ENCODE measurements at regions not wholly inside any gene's neighbourhood (a gene's known extent, or its start where the extent isn't known, plus 50 kb on each side); places are given as distances from the start of the nearest gene placed in this dataset.
"Not testable (repeated sequence)": the region's sequence is repeated elsewhere in the genome, so short reads cannot be mapped to it uniquely, and the experiment has no call there.

DNA sequence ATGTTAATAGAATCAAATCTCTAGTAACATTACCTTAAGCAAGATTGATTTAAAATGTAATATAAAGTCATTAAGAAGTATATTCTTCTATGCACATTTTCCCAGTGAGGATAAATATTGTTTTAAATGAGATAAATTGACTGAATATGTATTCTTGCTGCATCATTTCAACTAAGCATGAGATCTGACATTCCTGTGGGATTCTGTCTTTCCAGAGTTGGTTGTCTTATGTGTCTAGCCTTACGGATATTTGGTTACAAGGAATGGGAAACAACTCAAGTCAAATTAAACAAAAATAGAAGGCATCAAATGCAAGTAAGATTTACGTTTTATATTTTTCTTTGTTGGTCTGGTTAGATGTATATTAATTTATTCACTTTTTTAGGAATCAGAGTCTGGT lies 287.5 kb downstream of the PTGER3 start:
- no peak for DNase-seq

DNA sequence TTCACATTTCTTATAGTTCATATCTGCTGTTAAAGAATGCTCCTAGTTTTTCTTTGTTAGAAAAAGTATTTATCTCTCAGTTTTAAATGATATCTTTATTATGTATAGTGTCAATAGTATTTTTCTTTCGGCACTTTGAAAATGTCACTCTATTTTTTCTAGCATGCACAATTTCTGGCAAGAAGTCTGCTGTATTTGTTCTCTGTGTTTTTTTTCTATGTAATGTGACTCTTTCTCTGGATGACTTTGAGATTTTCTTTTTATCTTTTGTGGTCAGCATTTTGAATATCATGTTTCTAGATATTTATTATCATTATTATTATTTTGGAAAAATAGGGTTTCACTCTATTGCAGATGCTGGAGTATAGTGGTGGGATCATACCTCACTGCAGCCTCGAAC lies 285.2 kb downstream of the PTGER3 start:
- no peak for DNase-seq

DNA sequence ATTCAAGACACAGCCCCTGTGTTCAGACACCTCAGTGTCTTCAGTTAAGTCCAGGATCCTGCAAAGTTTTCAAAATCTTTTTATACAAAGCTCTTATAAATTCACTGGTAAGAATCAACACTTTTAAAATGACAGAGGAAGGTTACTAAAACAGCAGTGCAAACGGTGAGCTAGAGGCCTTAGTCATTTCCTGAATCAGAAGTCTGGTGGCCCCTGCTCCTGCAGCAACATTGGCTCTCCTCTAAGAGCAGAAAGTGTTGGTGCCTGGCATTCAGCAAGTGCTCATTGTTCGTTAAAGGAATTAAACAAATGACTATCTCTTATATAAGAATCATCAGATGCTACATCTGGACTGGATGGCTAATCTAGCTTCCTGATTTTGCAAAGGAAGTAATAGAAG lies 282.9 kb downstream of the PTGER3 start:
- DNase-seq = no peak

DNA sequence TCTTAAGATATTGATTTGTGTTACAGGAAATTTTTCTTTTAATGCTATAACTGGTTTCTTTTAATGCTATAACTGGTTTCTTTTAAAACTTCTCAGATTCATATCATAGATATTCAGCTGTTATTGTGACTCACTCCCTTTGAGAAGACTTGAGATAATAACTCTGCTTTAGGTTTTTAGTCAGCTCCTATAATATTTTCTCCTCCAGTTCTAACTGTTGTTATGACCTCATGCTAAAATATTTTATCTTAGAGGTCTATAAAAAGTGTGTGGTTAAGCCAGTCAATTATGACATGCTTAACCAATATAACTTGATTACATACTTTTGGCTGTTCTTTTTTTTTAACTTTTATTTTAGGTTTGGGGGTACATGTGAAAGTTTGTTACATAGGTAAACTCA lies 280.2 kb downstream of the PTGER3 start:
- DNase-seq = no peak

DNA sequence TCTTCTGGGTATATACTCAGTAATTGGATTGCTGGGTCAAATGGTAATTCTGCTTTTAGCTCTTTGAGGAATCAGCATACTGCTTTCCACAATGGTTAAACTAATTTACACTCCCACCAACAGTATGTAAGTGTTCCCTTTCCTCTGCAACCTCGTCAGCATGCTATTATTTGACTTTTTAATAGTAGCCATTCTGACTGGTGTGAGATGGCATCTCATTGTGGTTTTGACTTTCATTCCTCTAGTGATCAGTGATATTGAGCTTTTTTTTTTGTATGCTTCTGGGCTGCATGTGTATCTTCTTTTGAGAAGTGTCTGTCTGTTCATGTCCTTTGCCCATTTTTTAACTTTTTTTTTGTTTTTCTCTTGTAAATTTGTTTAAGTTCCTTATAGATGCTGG lies 279.4 kb downstream of the PTGER3 start:
- no peak for DNase-seq

DNA sequence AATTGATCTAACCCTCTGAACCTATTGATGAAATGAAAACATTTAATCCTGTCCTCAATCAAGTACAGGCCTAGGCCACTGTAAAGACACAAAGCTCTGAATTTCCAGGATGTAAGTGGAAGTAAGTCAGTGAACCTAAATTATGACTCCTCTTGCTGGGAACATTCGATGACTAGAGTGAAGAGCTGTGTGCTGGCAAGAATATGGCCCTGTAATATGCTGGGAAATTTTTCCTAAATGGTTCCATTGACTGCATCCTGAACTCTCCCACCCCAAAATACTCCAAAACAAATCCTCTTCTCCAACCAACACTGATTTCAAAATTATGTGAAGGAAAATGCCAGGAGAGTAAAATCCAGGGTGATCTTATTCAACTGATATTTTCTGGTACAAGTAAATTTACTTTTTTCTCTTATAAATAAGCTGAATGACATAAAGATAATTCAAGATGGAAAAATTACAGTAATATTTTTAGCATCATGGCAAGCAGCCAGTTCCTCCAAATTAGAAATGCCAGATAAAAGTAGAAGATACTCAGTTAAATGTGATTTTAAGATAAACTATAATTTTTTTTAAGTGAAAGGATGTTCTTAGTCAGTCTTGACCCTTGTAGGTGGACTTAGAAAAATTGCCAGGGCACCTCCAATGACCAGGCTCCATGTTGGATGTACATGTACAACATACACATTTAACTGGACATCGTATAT lies 269.4 kb downstream of the PTGER3 start:
- DNase-seq = no peak

DNA sequence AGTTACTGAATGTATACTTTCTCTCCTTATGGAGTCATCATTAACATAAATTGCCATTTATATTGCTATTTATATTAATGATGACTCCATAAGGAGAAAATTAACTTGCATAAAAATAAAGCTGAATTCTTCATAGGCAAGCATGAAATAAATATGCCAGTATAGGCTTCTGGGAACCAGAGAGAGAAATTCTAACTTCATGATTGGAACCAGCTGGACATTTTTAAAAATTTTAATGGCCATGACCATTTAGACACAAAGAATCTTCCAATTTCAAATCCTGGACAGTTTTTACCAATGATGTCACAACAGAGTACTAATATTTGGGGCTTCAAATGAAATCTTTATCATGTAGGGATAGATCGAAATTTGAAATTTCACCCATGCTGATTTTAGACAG lies 268.7 kb downstream of the PTGER3 start:
- DNase-seq = no peak

DNA sequence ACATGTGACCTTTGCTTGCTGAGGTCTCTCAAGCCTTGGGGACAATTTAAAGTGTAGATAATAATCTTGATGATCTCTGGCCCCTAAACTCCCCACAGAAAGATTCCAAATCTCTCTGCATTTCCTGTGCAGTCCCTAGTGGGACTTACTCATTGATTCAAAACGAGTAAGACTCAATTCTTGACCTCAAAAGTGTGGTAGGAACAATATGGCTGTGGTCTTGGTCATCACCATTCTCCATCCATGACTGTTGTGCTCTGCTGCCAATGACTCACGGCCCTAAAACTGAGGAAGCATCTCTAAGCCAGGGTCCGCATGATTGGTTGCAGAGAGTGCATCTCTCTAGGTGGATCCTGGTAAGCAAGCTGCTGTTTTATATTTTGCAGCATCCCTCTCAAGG lies 268.0 kb downstream of the PTGER3 start:
- peak; percentile 43 for DNase-seq

DNA sequence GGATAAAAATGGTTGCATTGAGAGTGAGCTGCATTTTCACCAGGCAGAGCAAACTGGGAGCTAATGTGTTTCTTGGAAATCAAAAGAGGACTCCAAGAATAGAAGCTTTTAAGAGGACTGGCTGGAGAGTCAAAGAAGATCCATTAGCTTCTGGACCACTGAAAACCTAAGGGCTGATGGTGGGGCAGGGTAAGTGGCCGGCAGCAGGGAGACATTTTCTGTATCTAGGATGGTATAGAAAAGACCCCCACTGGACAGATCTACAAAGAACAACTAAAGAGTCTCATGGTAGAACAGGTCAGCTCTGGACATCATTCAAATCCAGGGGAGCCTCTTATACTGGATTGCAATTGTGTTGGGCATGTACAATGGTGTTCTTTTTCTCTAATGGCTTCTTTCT lies 262.3 kb downstream of the PTGER3 start:
- no peak for DNase-seq

DNA sequence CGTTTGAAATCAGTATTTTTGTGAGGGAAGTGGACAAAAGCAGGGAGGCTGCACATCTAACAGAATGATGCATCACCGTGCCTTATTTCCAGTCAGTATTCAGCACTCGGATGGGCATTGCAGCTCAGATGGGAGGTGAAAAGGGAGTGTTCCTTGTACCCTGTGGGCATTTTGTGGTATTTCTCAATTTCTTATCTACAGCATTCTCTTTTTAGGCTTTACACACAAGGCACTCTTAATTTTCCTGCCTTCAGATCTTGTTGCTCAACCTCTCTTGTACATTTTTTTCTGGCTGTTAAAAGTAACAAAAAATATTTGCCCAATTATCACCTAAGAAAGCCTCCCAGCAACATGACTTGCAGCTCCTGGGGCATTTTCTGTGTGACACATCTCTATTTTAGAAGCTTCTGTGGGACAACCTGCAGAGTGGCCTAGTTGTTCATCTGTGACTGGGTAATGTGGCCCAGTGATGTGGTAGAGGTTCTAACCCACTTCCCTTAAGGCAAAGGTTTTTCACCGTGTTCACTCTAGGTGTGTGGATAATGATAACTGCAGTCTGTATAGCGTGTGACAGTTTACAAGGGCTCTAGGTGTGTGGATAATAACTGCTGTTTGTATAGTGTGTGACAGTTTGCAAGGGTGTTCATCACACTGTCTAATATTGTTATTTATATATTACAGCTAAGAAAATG lies 257.2 kb downstream of the PTGER3 start:
- DNase-seq = no peak

DNA sequence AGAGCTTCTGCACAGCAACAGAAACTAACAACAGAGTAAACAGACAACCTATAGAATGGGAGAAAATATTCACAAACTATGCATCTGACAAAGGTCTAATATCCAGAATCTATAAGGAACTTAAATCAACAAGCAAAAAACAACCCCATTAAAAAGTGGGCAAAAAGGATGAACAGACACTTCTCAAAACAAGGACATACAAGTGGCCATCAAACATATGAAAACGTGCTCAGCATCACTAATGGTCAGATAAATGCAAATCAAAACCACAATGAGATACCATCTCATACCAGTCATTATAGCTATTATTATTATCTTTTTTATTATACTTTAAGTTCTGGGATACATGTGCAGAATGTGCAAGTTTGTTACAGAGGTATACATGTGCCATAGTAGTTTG lies 252.6 kb downstream of the PTGER3 start:
- DNase-seq = not testable (repeated sequence)

DNA sequence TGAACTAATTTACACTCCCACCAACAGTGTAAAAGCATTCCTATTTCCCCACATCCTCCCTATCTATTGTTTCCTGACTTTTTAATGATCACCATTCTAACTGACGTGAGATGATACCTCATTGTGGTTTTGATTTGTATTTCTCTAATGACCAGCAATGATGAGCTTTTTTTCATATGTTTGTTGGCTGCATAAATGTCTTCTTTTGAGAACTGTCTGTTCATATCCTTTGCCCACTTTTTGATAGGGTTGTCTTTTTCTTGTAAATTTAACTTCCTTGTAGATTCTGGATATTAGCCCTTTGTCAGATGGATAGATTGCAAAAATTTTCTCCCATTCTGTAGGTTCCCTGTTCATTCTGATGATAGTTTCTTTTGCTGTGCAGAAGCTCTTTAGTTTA lies 251.3 kb downstream of the PTGER3 start:
- DNase-seq = not testable (repeated sequence)

DNA sequence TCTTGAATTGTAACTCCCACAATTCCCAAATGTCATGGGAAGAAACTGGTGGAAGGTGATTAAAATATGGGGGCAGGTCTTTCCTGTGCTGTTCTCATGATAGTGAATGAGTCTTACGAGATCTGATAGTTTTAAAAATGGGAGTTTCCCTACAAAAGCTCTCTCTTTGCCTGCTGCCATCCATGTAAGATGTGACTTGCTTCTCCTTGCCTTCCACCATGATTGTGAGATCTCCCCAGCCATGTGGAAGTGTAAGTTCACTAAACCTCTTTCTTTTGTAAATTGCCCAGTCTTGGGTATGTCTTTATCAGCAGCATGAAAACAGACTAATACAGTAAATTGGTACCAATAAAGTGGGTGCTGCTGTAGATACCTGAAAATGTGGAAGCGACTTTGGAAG lies 245.0 kb downstream of the PTGER3 start:
- DNase-seq = not testable (repeated sequence)

DNA sequence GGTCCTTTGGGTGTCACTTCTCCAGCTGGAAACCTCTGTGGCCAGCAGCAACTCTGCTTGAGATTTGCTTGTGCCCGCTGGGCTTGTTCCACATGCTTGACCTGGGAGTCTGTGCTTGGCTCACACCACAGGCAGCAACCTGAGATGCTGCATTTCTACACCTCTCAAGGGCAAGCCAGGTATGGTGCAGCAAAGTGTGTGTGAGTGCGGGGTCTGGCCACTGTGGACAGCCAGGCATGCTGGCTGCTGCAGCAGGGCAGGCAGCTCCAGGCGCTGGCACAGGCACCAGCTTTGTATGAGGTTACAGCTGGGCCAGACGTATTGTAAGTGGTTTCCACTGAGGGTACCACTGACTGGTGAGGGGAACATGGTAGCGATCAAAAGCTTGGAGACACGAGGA lies 242.0 kb downstream of the PTGER3 start:
- DNase-seq = no peak

DNA sequence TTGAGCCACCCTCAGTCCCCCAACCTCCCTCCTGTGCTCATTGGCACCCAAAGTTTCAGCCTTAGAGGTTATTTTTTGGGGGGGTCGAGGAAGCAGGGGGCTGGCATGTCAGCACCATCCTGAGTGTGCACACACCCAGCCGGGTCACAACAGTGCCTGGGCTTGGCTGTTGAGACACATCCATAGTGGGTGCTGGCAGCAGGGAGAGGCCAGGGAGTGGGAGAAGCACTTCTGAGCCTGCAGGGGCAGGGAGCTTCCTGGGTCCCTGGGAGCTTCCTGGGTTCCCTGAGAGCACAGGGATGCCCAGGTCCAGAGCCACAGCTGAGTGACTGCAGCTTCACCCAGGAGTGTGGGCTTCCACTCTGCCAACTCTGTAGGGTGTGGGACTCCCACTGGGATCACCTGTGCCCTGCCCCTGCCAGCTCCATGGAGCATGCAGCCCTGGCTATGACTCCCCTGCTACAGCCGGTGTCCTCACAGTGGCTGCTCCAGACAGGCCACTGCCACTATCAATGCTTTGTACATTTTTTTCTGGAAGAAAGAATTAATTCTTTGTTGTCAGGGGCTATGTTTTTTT lies 240.4 kb downstream of the PTGER3 start:
- DNase-seq = no peak

DNA sequence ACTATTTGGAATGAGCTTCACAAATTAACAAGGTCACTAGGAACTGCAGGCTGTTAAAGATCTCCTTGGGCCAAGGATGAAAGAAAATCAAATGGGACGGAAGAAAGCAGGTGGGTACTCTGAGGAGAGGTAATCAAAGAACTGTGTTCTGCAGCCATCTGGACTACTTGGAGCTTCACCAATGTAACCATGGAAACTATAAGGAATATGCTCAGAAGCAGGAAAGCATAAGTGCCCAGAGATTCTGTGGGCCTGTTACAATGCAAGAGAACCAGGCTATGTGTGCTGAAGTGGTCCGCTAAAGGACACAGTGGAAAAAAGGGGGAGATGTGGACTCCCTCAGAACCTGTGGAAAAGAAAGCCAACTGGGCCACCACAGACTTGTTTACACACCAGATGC lies 238.5 kb downstream of the PTGER3 start:
- DNase-seq = no peak

DNA sequence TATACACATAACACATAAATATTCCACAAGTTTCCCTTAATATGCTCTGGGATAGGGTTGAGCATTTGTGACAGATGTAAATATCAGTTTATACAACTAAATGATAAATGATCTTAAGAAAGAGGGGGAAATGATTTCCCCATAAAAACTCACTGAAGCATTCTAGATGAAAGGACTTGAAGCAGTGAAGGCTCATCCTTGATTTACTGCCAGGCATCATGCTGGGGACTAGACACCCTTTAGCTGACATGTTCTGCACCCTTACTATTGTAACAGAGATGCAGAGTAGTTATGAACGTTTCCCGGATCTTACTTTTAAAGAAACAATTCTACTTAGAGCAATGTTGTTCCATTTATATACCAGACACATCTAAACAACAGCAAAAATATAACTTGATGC lies 235.8 kb downstream of the PTGER3 start:
- no peak for DNase-seq

DNA sequence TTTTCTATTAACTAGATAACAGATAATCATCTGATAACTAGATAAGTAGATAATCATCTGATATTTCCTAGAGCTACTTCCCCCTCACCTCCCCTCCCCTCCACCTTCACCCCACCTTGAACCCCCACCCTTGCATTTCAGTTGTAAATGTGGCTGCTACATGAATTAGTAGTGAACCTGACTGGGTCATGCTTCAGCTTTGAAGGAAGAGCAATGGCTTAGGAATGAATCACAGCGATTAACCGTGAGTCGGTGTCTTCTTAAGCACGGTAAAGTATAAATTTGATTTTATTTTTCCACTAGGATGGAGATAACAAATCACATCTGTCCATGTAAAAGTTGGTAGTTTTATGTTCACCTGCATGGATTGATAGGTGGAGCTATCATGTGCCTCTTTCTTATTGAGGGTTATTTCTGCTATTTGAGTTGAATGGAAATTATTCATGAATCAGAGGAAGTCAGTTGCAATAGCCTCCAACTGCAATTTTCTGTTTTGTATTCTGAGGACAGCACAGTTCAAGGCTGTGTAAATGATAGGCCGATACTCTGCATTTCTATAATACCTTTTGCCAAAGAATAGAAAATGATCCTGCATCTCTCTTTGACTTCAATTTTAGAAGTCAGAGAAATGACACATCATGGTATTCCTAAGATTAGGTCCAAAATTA lies 235.0 kb downstream of the PTGER3 start:
- DNase-seq = no peak

DNA sequence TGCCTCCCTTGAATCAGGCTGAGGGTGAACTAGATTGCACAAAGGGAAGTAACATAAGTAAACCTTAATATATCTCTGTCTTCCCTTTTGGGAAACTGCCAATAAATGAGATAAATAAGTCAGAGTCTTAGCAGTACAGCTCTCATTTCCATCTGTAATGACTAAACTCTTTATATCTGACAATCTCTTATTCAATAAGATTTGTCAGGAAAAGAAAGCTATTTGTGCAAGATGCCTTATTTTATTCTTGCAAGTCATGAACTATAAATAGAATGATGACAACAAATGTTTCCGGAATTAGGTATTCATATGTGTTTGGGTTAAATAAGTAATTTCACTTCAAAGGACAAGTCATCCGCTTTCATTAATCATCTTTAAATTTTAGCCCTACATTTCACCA lies 229.2 kb downstream of the PTGER3 start:
- no peak for DNase-seq

DNA sequence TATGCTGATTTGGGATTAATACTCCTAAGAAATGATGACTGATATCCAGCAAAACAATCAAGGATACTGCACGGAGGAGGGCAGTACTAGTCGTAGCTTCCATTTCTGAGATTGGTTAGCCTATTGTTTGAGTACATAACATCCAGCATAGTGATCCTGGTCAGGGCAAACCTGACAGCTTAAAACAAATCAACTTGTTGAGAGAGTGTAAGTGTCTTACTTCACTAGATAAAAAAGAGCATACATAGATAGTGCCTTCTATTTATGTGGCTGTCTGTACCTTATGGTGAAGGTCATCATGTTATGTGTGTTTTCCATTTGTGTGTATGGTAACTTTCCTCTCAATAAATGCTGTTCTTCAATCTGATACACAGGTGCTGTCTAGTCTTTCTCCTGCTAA lies 228.4 kb downstream of the PTGER3 start:
- no peak for DNase-seq

DNA sequence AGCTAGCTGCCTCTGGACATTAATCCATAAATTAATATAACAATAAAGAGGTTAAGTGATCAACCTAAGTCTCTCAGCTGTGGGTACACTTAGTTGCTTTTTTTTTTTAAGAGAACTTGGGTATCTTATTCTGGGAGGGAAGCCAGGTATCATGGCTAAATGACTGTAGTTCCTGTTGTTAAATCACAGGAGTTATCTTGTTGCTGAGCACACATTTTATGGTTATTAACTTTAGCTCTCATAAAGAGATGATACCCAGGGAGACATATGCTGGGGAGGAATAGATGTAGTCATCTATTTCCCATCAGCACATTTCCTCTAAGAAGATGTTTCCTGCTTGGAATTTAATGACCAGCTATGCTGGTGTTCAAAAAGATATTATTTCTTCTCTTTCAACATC lies 227.8 kb downstream of the PTGER3 start:
- DNase-seq = no peak

DNA sequence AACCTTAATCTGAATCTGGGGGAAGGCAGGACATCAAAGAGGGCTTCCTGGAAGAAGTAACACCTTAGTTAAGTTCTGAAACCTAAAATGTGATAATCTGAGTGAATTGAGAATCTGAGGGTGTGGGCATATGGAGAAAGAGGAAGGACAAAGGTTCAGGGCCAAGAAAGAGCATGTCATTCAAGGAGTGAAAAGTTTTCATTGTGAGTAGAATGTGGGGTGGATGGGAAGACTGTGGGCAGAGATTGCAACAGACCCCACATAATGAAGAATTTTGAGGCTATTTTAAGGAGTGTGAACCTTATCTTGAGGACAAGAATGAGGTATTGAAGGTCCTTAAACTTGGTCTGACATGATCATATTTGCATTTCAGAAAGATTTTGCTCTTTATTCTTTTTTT lies 227.2 kb downstream of the PTGER3 start:
- no peak for DNase-seq

DNA sequence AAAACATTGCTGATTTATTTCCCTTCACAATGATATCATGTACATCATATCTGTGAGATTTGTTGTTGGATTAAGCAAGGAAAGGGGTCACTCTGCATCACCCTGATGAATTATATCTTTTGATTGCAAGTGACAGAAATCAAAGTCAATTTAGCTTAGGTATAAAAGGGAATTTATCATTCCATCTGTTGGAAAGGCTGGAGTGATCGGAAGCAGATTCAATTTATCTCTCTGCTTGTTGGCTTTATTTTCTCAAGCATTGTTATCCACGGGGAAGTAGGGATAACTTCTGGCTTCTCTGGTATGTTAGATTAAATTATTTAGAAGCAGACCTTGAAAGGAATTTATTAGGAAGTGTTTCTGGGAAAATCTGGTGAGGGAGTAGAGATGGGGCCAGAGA lies 226.6 kb downstream of the PTGER3 start:
- DNase-seq = no peak

DNA sequence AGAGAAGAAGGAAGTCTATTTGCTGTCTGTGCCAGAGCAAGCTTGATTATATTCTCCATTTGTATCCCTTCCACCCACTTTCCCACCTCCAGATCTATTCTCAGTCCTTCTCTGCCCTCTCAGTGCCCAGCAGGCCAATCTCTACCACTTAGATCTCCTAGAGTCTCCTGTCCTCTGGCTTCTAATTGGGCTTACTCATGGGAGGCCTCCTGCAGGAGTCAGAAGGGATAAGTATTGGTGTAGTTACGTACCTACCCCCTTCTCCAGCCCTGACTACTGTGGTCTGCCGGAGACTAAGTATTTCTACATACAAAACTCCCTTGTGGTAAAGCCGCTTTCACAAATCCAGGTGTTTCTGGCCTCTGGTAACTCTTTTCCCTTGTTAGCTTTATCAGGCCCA lies 221.2 kb downstream of the PTGER3 start:
- DNase-seq = no peak

Measured in GOT3 (cell line).